ENCODE measurements at regions not wholly inside any gene's neighbourhood (a gene's known extent, or its start where the extent isn't known, plus 50 kb on each side); places are given as distances from the start of the nearest gene placed in this dataset.
"Not testable (repeated sequence)": the region's sequence is repeated elsewhere in the genome, so short reads cannot be mapped to it uniquely, and the experiment has no call there.

GRCh38 chr13:30520571-30520970 is 54.8 kb upstream of the HMGB1 start:
- DNase-seq = no peak

- peak; percentile 0 for DNase-seq
Observed at GRCh38 chr13:30523211-30523610, 57.5 kb upstream of the HMGB1 start.

GRCh38 chr13:30523817-30524216 is 58.1 kb upstream of the HMGB1 start:
- DNase-seq = not testable (repeated sequence)

GRCh38 chr13:30525212-30525611 is 59.5 kb upstream of the HMGB1 start:
- DNase-seq = not testable (repeated sequence)

GRCh38 chr13:30526612-30527495 is 61.1 kb upstream of the HMGB1 start:
- DNase-seq = no peak

DNA sequence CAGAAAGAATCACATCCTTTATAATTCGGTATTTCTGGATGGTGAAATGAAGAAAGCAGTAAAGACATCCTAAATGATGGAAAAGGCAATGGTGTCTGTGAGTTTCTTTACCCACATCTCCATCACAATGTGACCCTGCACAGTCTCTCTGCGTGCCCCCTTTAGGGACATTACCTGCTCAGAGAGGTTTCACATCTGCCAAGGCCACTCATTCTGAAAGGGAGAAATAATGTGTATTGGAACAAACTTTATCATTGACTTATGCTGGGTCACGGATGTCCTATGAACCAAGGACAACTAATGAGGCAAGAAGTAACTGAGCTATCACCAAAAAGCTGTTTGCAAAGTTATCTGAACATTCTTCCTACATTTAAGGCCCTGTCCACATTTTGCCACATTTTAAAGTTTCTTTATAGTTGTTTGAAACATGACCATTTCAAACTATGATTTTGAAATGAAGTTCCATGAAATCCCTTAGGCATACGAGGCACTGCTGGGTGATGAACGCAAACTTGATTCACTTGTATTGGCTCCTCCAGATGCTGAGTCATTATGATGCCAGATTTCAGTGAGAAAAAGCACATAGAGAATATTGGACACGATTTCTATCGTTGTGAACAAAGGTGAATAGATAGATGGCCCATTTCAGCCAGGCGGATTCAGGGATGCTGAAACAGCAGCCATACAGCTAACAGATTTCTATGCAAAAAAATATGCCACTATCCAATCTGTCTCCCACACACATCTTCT is 63.5 kb upstream of the HMGB1 start:
- DNase-seq = no peak

DNA sequence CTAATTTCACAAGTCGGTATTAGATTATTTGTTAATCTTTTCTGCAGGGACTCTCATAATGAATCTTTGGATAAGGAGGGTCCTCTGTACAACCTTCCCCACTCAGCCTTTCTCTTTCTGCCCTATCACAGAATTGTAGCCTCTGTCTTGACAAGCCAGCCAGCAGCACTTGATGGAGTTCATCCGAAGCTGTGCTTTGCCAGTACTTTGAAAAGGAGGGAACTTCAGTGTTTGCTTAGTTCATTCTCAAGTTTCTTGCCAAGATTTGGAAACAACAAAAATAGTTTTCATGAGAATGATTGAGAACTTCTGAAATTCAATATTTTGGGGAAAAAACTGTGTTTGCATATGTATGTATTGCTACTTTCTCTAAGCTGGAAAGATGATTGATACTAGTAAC is 69.3 kb upstream of the HMGB1 start:
- DNase-seq = no peak

DNA sequence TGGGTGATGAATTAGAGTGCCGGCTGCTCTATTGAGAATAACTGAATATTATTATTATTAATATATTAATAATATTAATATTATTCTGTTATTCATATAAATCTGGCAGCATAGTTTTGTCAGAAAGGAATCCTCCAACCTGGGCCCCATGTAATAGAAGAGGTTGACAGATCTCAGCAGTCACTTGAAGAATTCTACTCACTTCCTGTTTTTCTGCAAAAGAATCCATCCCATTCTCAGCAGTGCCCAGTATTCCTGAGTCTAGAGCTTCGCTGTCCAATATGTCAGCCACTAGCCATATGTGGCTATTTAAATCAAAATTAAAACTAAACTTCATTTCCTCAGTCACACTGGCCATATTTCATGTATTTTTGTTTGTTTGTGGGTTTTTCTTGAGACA is 72.4 kb upstream of the USPL1 start:
- DNase-seq = no peak

GRCh38 chr13:30548046-30548445 is 69.7 kb upstream of the USPL1 start:
- not testable (repeated sequence) for DNase-seq

GRCh38 chr13:30551189-30551588 is 66.5 kb upstream of the USPL1 start:
- peak; percentile 6 for DNase-seq

GRCh38 chr13:30552567-30552966 is 65.2 kb upstream of the USPL1 start:
- DNase-seq = no peak

- DNase-seq = no peak
Observed at GRCh38 chr13:30559274-30559673, 58.4 kb upstream of the USPL1 start.

- DNase-seq = no peak
Observed at GRCh38 chr13:30560212-30560611, 57.5 kb upstream of the USPL1 start.

DNA sequence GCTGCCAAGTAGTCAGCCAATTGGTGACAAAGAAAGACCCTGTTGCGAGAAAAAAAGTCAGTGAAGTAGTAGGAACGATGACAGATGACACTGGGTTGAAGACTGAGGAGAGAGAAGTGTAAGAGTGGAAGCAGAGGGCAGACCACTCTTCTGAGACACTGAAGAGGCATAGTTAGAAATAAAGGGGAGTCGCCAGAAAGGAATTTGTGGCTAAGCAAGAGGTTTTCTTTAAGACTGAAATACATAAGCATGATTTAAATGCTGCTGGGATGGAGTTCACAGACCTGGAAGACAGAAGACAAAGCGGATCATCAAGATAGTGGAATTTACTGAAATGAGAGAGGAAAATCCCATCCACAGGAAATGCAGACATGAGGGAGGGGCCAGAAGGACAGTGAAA is 56.2 kb upstream of the USPL1 start:
- DNase-seq = no peak

DNA sequence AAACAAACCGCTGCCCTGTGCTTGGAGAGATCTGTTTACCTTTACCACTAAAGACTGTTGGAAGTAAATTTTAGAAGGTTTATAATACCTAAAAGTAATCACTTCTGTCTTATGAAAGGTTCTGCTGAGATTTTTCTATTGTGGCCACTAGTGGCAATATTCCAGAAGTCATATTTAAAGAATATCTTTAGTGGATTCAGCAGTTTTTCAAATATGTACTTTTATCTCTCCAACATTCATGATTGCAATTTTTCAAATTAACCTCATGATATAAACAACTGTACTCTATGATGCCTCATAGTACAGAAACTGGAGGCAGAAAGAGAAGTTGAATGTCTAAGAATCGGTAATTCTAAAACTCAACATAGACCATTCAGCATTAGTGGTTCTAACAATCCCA is 53.2 kb upstream of the USPL1 start:
- no peak for DNase-seq

DNA sequence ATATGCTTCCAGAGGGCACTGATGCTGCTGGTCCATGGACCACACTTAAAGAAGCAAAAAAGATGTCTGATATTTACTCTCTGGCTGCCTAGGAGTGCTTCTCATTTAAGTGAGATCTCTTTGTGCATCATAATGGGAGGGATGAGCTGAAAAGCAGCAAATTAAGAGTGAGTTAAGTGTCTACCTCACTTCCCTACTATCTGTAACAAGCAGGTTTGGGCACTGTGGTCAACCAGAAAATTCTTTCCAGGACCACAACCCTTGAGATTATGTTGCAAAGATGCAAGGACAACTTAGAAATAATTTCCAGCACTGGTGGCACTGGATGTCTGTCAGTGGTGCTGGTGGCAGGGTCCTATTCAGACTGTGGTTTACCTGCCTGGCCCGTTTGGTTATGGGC is 52.1 kb upstream of the USPL1 start:
- no peak for DNase-seq

DNA sequence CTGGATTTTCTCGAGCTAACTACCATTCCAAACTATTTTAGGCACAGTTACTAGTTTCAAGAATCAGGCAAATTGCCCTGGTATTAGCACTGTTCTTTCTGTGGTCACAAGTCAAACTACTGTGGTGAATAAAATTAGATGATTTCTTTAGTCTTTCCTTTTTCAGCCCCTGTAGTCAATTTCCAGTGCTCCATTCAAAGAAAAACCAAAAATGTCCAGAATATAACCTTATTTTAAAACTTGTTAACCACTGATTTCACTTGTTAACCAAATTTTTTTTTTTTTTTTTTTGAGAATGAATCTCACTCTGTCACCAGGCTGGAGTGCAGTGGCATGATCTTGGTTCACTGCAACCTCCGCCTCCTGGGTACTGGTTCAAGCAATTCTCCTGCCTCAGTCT is 50.6 kb upstream of the USPL1 start:
- DNase-seq = no peak
